ENCODE measurements at regions not wholly inside any gene's neighbourhood (a gene's known extent, or its start where the extent isn't known, plus 50 kb on each side); places are given as distances from the start of the nearest gene placed in this dataset.

DNA sequence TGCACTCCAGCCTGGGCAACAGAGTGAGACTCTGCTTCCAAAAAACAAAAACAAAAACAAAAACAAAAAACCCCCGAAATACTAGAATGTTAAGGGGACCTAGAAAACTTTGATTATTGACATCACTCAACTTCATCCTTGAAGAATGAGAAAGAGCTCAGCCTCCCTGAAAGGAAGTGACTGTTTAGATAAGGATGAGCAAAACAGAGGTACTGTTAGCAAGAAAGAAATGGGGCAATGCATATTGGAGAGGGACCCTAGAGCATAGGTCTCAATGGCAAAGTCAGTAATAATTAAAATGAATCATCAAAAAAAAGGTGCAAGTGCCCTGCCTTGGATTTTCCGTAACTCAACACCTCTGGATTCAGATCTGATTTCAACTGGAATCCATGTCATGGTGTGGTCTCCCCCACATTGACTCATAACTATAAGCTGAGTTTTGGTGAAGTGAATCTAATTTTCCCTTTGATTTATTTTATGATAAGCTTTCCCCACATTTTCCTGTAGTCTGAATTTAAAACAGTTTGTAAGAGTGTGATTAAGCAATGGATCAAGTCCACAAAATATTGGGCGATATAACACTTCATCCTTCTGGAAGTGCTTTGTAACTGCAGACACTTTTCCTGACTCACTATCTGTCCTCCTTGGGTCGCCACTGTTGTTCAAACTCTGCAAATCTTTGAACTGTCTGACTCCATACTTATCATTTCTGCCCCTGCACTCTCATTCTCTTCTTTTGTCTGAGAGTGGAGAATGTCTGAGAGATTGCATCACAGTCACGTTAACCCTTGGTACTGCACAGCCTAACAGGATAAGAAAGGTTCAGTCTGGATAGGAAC lies 224.8 kb upstream of the LYZL1 start:
- no peak overlapping the region for H3K27ac ChIP-seq
- TF ChIP-seq, protein P1, sequence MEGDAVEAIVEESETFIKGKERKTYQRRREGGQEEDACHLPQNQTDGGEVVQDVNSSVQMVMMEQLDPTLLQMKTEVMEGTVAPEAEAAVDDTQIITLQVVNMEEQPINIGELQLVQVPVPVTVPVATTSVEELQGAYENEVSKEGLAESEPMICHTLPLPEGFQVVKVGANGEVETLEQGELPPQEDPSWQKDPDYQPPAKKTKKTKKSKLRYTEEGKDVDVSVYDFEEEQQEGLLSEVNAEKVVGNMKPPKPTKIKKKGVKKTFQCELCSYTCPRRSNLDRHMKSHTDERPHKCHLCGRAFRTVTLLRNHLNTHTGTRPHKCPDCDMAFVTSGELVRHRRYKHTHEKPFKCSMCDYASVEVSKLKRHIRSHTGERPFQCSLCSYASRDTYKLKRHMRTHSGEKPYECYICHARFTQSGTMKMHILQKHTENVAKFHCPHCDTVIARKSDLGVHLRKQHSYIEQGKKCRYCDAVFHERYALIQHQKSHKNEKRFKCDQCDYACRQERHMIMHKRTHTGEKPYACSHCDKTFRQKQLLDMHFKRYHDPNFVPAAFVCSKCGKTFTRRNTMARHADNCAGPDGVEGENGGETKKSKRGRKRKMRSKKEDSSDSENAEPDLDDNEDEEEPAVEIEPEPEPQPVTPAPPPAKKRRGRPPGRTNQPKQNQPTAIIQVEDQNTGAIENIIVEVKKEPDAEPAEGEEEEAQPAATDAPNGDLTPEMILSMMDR (conservative IDR thresholded peaks at IDR 0.05) = no peak
- TF ChIP-seq ZFX (IDR thresholded peaks at IDR 0.05) = no peak

DNA sequence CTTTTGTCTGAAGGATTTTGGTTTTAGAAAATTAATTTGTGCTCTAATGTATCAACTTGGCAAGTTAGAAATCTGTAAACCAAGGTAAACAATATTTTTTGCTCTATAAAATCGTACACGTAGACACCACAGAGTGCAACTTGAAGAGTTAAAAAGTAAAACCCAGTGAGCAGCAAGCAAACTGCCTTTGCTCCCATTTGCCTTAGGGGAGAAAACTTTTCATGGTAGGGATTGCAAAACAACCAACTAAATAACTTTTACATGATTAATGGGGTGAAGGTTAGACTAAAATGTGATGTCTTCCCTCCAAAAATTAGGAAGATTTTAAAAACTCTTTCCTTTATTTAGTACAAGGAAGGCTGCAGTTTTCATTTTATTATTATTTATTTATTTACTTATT lies 224.2 kb upstream of the LYZL1 start:
- TF ChIP-seq ZFX (IDR thresholded peaks at IDR 0.05) = no peak
- TF ChIP-seq, protein P1 (conservative IDR thresholded peaks at IDR 0.05) = no peak
- H3K27ac ChIP-seq = no peak overlapping the region

DNA sequence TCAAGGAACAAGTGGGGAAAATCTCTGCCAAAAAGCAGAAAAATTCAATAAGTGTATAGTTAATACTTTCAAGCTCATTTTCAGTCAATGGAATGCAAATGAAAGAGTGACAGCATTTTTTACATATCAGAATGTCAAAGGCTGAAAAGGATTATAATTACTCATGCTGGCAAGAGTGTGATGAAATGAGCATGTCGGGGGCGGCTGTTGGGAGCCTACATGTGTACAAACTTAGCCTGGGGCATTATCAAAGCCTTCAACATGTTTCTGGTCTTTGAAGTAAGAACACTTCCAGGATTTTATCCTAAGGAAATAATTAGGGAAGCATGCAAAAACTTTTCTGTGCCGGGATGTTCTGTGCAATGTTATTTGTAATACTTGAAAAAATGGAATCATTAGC lies 221.7 kb upstream of the LYZL1 start:
- TF ChIP-seq ZFX (IDR thresholded peaks at IDR 0.05) = no peak
- TF ChIP-seq, protein P1 (conservative IDR thresholded peaks at IDR 0.05) = no peak
- H3K27ac ChIP-seq = no peak overlapping the region

DNA sequence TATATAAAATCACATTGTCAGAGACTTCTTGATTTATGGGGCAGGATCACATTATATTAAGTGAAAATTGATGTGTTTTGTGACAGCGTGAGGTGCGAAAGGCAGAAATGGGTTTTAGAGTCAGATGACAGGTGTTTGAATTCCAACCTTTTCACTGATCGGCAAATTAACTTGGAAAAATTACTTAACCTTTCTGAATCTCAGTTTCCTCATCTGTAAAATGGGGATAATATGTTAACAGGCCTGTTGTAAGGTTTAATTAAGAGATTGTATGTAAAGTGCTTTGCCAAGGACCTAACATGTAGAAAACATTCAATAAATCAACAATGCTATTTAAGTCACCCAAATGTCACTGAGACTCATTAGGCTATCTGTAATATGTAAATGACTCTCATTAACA lies 221.2 kb upstream of the LYZL1 start:
- TF ChIP-seq ZFX (IDR thresholded peaks at IDR 0.05) = no peak
- TF ChIP-seq, protein P1 (conservative IDR thresholded peaks at IDR 0.05) = no peak
- H3K27ac ChIP-seq = no peak overlapping the region

DNA sequence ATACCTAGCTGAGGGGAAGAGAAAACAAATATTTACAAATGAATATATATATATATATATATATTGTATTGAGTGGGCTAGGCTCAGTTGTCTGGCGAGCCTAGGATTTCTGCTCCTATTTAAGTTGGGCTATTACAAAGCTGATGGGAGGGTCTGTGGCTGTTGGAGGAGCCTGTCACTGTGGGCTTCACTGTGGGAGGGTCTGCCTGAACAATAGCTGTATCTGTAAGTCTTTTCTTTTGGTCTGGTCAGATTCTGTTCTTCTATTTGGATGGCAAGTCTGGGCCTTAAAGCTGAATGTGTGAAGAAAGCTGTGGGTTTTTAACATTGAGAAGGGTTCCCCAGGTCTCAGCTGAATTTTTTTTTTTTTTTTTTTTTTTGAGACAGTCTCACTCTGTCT lies 220.6 kb upstream of the LYZL1 start:
- no peak overlapping the region for H3K27ac ChIP-seq
- TF ChIP-seq, protein P1 (conservative IDR thresholded peaks at IDR 0.05) = no peak
- no peak for TF ChIP-seq ZFX (IDR thresholded peaks at IDR 0.05)

DNA sequence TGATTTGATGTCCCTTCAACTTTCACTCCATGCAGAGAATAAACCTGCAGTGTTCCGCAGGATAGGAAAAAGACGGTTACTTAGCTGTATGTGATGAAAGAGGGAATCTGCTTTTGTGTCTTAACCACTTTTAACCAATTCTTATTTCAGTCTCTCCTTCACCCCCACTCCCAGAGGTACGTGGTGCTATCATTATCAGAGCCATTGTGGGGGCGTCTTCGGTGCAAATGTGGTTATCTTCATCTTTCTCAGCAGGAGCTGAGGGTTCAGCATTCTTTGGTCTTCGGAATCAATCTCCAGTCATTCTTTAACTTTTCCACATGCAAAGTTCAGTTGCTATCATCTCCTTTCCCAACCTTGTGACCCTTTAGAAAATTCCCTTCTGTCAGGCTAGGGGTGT lies 219.9 kb upstream of the LYZL1 start:
- no peak overlapping the region for H3K27ac ChIP-seq
- TF ChIP-seq, protein P1 (conservative IDR thresholded peaks at IDR 0.05) = no peak
- TF ChIP-seq ZFX (IDR thresholded peaks at IDR 0.05) = no peak

DNA sequence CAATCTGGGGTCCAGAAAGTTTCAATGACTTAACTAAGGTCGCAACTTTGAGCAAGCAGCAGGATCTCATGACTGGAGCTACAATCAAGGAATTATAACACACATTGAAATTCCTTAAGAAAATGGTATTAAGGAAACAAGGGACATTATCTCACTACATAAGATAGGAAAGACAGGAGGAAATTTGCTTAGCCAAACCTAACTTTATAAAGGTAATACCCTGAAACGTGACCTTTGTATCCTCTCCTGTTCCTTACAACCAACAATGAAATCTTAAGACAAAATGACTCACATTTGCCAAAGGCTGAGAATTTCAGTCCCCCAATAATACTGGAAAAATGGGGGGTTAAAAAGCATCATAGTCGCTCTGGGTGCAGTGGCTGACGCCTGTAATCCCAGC lies 218.9 kb upstream of the LYZL1 start:
- no peak for TF ChIP-seq ZFX (IDR thresholded peaks at IDR 0.05)
- H3K27ac ChIP-seq = no peak overlapping the region

DNA sequence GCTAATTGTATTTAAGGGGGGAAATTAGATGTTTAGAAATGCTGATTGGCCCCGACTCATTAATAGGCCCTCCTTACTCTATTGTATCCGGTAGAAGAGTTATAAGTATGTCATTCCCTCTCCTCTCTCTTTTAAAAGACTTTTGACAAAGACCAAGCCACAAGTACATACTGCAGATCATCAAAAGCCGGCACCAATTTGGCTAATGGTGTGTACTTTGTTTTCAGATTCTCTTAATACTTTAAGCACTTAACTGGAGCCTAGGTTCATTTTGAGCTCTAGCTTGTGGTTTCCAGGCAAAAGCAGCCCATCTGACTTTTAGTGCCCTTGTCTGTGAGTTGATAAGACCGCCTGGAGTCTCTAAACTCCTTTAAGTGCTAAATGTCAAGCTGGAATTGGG lies 210.0 kb upstream of the LYZL1 start:
- H3K27ac ChIP-seq = no peak overlapping the region
- TF ChIP-seq, protein P1 (conservative IDR thresholded peaks at IDR 0.05) = no peak
- TF ChIP-seq ZFX (IDR thresholded peaks at IDR 0.05) = no peak
